B cell (primary cell): ENCODE measurements at regions not wholly inside any gene's neighbourhood (a gene's known extent, or its start where the extent isn't known, plus 50 kb on each side); places are given as distances from the start of the nearest gene placed in this dataset.
"Not testable (repeated sequence)": the region's sequence is repeated elsewhere in the genome, so short reads cannot be mapped to it uniquely, and the experiment has no call there.

Experiments
- ATAC-seq: fragments of 200-7000 bp; cut with Tn5 transposase; one replicate; pipeline ENCODE4 v1.10.0; 2021; ENCODE audit warnings: low read depth, mild to moderate bottlenecking, moderate number of reproducible peaks, moderate library complexity
- CTCF ChIA-PET: fragments of 350-600 bp; sonication (Branson Sonifier 250); formaldehyde crosslinking; loops from one replicate; lab custom pipeline; 2021; ENCODE audit warnings: antibody characterized with exemption, inconsistent platforms; lab: Charles Lee
- POLR2A ChIA-PET: fragments of 350-600 bp; sonication (Branson Sonifier 250); formaldehyde crosslinking; loops from one replicate; lab custom pipeline; 2021; ENCODE audit warnings: antibody characterized with exemption; lab: Charles Lee
- DNase-seq: peaks from one replicate; pipeline ENCODE4 v3.0.0; 2013
- H2AFZ ChIP-seq: 2 replicates; pipeline ENCODE4 v1.6.1; 2012; ENCODE audit warnings: mild to moderate bottlenecking, low read depth, low read length; ENCODE audit not compliant: insufficient read depth, poor library complexity, severe bottlenecking
- H3K27ac ChIP-seq, 2 donors: 1 replicate in 1 of 2; 2 replicates in 1 of 2; pipeline ENCODE4 v1.5.1; 2012 to 2013; ENCODE audit warnings: low read length in 2 of 2, mild to moderate bottlenecking in 2 of 2, moderate library complexity in 1 of 2
- H3K27me3 ChIP-seq, 4 experiments: fragments of 200-600 bp in 1 of 4; sonication (generic) in 1 of 4; replicated peaks in 1 of 4; 1 replicate in 2 of 4; 2 replicates in 2 of 4; pipeline versions ENCODE4 v1.6.1 to v1.7.0; 2013 to 2016; ENCODE audit warnings: low read length in 3 of 4, mild to moderate bottlenecking in 2 of 4, mixed read lengths in 1 of 4, moderate library complexity in 1 of 4; ENCODE audit not compliant: insufficient read depth in 4 of 4, control insufficient read depth in 3 of 4; ENCODE audit errors: control extremely low read depth in 1 of 4
- H3K36me3 ChIP-seq, 2 experiments: replicated peaks in 1 of 2; 1 replicate in 1 of 2; 2 replicates in 1 of 2; pipeline versions ENCODE4 v1.6.1 to v1.7.1; 2013; ENCODE audit warnings: low read length in 1 of 2; ENCODE audit not compliant: insufficient read depth in 2 of 2, control insufficient read depth in 1 of 2; ENCODE audit errors: control extremely low read depth in 1 of 2, extremely low read depth in 1 of 2
- H3K4me1 ChIP-seq, 2 donors: fragments of 200-600 bp in 1 of 2; sonication (generic) in 1 of 2; 1 replicate in 1 of 2; 2 replicates in 1 of 2; pipeline versions ENCODE4 v1.5.1 to v1.6.1; 2013 to 2017; ENCODE audit warnings: low read length in 2 of 2; ENCODE audit not compliant: control insufficient read depth in 2 of 2, insufficient read depth in 2 of 2
- H3K4me2 ChIP-seq: replicated peaks from 2 replicates; pipeline ENCODE3; 2012; ENCODE audit warnings: mild to moderate bottlenecking, low read depth, low read length; ENCODE audit not compliant: poor library complexity, severe bottlenecking
- H3K4me3 ChIP-seq, 5 experiments: fragments of 200-600 bp in 1 of 5; sonication (generic) in 1 of 5; 1 replicate in 3 of 5; 2 replicates in 2 of 5; pipeline versions ENCODE4 v1.5.1 to v1.7.0; 2011 to 2016; ENCODE audit warnings: low read length in 4 of 5, mild to moderate bottlenecking in 4 of 5, low read depth in 2 of 5, control low read depth in 1 of 5, moderate library complexity in 1 of 5; ENCODE audit not compliant: insufficient read depth in 1 of 5; ENCODE audit errors: control extremely low read depth in 1 of 5, extremely low read depth in 1 of 5
- H3K79me2 ChIP-seq: fragments of 200-600 bp; sonication (generic); one replicate; pipeline ENCODE4 v1.6.0; 2016; ENCODE audit warnings: low read length; ENCODE audit not compliant: control insufficient read depth, insufficient read depth
- H3K9ac ChIP-seq: fragments of 200-600 bp; sonication (generic); 2 replicates; pipeline ENCODE4 v1.6.1; 2017; ENCODE audit warnings: mild to moderate bottlenecking, low read length, moderate library complexity
- H3K9me3 ChIP-seq, 3 donors: one replicate each; pipeline versions ENCODE4 v1.6.1 to v1.7.1; 2013; ENCODE audit warnings: low read length in 2 of 3; ENCODE audit not compliant: control insufficient read depth in 2 of 3, insufficient read depth in 1 of 3; ENCODE audit errors: control extremely low read depth in 1 of 3
- H4K20me1 ChIP-seq: 2 replicates; pipeline ENCODE4 v1.6.0; 2012; ENCODE audit warnings: mild to moderate bottlenecking, low read length; ENCODE audit not compliant: insufficient read depth, control insufficient read depth, poor library complexity, severe bottlenecking
- H3K27ac Mint-ChIP-seq: one replicate; pipeline ENCODE4 v1.8.0; 2021; ENCODE audit warnings: mixed read lengths
- H3K27me3 Mint-ChIP-seq: one replicate; pipeline ENCODE4 v1.8.0; 2021; ENCODE audit warnings: mixed read lengths
- H3K4me1 Mint-ChIP-seq: one replicate; pipeline ENCODE4 v1.8.0; 2021; ENCODE audit warnings: mixed read lengths
- H3K4me3 Mint-ChIP-seq: one replicate; pipeline ENCODE4 v1.8.0; 2021; ENCODE audit warnings: mixed read lengths
- H3K9me3 Mint-ChIP-seq: one replicate; pipeline ENCODE4 v1.8.0; 2022; ENCODE audit warnings: mixed read lengths; ENCODE audit not compliant: insufficient read depth
- EZH2 ChIP-seq: IDR thresholded peaks from 2 replicates; pipeline ENCODE4 v1.6.1; 2012; ENCODE audit warnings: borderline replicate concordance, low read depth, mild to moderate bottlenecking, moderate library complexity, low read length; ENCODE audit not compliant: insufficient read depth, poor library complexity, severe bottlenecking
- WGBS: methylation state at CpG from one replicate; pipeline ENCODE4 v1.1.5; 2013; ENCODE audit warnings: missing lambda C conversion rate; ENCODE audit not compliant: insufficient coverage; 5-methylcytosine and 5-hydroxymethylcytosine counted together
- intact Hi-C: fragments of 100-400 bp; cut with micrococcal nuclease; formaldehyde crosslinking; loops from one replicate; pipeline ENCODE4 v1.10.0; 2022
- TF ChIP-seq, protein P1 (sequence below): fragments of 200-600 bp; IDR thresholded peaks from one replicate; pipeline ENCODE4 v1.8.0; 2022; ENCODE audit warnings: antibody characterized with exemption, mild to moderate bottlenecking

DNA sequence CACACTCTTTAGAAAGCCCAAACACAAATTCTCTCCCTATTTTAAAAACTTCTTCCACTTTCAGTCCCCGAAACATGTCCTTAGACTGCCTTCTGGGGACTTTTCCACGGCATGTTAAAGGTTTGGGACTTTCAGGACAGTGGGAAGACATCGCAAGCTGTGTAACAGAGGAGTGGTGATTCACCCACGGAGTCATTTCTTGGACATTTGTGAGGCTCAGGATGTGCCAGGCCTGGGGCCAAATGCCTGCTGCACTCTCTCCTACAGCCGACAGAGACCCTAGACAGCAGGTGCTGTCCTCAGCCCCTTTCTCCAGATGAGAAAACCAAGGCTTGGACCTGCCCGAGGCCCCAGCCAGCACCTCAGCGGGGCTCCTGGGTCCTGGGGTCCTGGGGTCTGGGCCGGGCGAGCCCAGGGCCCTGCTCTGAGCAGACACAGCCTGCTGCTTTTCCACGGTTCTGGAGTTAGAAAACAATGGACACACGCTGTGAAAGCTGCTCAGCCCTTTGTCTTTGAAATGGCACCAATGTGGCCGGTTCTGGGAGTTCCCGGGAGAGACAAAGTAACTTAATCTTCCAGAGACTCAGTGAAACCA, 370.2 kb upstream of the SFSWAP start:
- Histone ChIP-seq H3K9ac (no peak overlapping the region), H3K27ac (no peak overlapping the region), H3K9me3 (no peaks in the 10 kb centered on the region), H3K4me3 (no peak overlapping the region), H3K4me2 (no peak overlapping the region), H3K4me1 (no peaks in the 10 kb centered on the region), H4K20me1 (no peaks in the 10 kb centered on the region), H3K79me2 (no peaks in the 10 kb centered on the region), H2AFZ (no peak overlapping the region), H3K36me3 (no peaks in the 10 kb centered on the region), H3K27me3 (no peaks in the 10 kb centered on the region)
- no peaks in the 10 kb centered on the region for H3K4me1 Mint-ChIP-seq
- no peak for ATAC-seq
- H3K27me3 Mint-ChIP-seq = peaks cover 3% of the 10 kb centered on the region
- H3K4me3 Mint-ChIP-seq = no peak overlapping the region
- CTCF ChIA-PET = no interaction called here
- no peak overlapping the region for H3K27ac Mint-ChIP-seq
- WGBS = 91% methylated on average over 11 of the region's 13 CpGs
- no peak for DNase-seq
- H3K9me3 Mint-ChIP-seq = no peaks in the 10 kb centered on the region
- TF ChIP-seq, protein P1, sequence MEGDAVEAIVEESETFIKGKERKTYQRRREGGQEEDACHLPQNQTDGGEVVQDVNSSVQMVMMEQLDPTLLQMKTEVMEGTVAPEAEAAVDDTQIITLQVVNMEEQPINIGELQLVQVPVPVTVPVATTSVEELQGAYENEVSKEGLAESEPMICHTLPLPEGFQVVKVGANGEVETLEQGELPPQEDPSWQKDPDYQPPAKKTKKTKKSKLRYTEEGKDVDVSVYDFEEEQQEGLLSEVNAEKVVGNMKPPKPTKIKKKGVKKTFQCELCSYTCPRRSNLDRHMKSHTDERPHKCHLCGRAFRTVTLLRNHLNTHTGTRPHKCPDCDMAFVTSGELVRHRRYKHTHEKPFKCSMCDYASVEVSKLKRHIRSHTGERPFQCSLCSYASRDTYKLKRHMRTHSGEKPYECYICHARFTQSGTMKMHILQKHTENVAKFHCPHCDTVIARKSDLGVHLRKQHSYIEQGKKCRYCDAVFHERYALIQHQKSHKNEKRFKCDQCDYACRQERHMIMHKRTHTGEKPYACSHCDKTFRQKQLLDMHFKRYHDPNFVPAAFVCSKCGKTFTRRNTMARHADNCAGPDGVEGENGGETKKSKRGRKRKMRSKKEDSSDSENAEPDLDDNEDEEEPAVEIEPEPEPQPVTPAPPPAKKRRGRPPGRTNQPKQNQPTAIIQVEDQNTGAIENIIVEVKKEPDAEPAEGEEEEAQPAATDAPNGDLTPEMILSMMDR = no peak
- no peak for TF ChIP-seq EZH2
- POLR2A ChIA-PET = no interaction called here
- intact Hi-C loops = no loop called here

DNA sequence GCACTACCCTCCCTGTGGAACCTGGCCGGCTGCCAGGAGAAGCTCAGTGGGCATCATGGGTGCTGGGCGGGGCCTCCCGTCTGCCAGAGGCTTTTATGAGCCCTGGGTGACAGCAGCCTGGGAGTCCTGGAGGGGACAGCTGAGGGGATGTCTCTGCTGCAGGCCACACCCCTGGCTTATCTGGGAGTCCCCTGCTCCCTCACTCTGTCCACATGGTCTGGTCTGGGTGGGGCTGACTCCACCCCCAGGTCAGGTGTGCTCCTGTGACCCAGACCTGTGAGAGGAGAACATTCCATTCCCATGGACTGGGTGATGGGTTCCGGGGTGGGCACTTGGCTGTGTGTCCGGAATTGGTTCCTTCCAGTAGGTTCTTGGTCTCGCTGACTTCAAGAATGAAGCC, 369.3 kb upstream of the SFSWAP start:
- H3K27me3 ChIP-seq, H2AFZ ChIP-seq, H4K20me1 ChIP-seq, POLR2A ChIA-PET, H3K4me2 ChIP-seq, H3K9ac ChIP-seq, H3K4me1 ChIP-seq, H3K4me3 Mint-ChIP-seq, H3K9me3 Mint-ChIP-seq, H3K4me1 Mint-ChIP-seq, DNase-seq, intact Hi-C loops, ATAC-seq, CTCF ChIA-PET, H3K27me3 Mint-ChIP-seq, H3K9me3 ChIP-seq, H3K79me2 ChIP-seq, H3K27ac ChIP-seq, H3K36me3 ChIP-seq, H3K4me3 ChIP-seq, H3K27ac Mint-ChIP-seq: not testable (repeated sequence)
- WGBS = 67% methylated on average over 3 of the region's 6 CpGs

DNA sequence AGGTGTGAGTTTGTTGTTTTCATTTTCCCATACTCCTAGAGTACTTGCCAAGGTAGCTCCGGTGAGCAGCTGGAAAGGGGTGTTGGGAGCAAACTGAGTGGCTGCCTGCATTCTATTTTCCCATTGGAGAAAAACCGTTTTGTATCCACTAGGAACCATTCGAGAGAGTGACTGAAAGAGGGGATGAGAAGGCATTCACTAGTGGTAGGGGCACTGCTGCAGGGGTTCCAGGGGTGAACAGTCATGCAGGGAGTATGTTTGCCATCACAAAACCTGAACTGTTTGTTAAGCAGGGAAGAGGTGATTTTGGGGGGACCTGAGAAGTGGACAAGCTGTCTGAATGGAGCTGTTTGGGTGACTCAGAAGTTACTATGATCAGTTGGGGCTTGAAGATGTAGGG, 367.5 kb upstream of the SFSWAP start:
- WGBS = 57% methylated on average over 2 of the region's 3 CpGs

More for the DNA sequence above, 367.5 kb upstream of the SFSWAP start:
- H3K4me1 Mint-ChIP-seq, H3K9ac ChIP-seq, H3K27ac Mint-ChIP-seq, ATAC-seq, H3K79me2 ChIP-seq, H3K9me3 ChIP-seq, CTCF ChIA-PET, H3K27ac ChIP-seq, intact Hi-C loops, DNase-seq, H2AFZ ChIP-seq, H3K4me1 ChIP-seq, H3K27me3 ChIP-seq, H3K4me3 ChIP-seq, H3K9me3 Mint-ChIP-seq, H3K4me3 Mint-ChIP-seq, POLR2A ChIA-PET, H3K36me3 ChIP-seq, H3K27me3 Mint-ChIP-seq, H4K20me1 ChIP-seq, H3K4me2 ChIP-seq: not testable (repeated sequence)
